Activated B cell treated with CpG ODN at 0.5 μM for 24 hours (primary cell): ENCODE measurements at regions not wholly inside any gene's neighbourhood (a gene's known extent, or its start where the extent isn't known, plus 50 kb on each side); places are given as distances from the start of the nearest gene placed in this dataset.

Experiments used
- ATAC-seq: fragments of 200-7000 bp; cut with Tn5 transposase; one replicate; pipeline ENCODE4 v1.10.0; 2021; ENCODE audit warnings: low read depth, mild to moderate bottlenecking, moderate library complexity
- CTCF ChIA-PET: fragments of 350-600 bp; sonication (Branson Sonifier 250); formaldehyde crosslinking; loops from one replicate; lab custom pipeline; 2021; ENCODE audit warnings: antibody characterized with exemption; lab: Charles Lee
- POLR2A ChIA-PET: fragments of 350-600 bp; sonication (Branson Sonifier 250); formaldehyde crosslinking; loops from one replicate; lab custom pipeline; 2021; ENCODE audit warnings: antibody characterized with exemption; lab: Charles Lee
- DNase-seq: peaks from one replicate; pipeline ENCODE4 v3.0.0; 2022
- H3K27ac Mint-ChIP-seq: one replicate; pipeline ENCODE4 v1.8.0; 2020; ENCODE audit warnings: mixed read lengths
- H3K27me3 Mint-ChIP-seq: one replicate; pipeline ENCODE4 v1.8.0; 2021; ENCODE audit warnings: mixed read lengths
- H3K36me3 Mint-ChIP-seq: one replicate; pipeline ENCODE4 v1.8.0; 2021; ENCODE audit warnings: low read depth, mixed read lengths
- H3K4me1 Mint-ChIP-seq: one replicate; pipeline ENCODE4 v1.8.0; 2021; ENCODE audit warnings: mixed read lengths
- H3K4me3 Mint-ChIP-seq: one replicate; pipeline ENCODE4 v1.8.0; 2020; ENCODE audit warnings: mild to moderate bottlenecking, mixed read lengths
- H3K9me3 Mint-ChIP-seq: one replicate; pipeline ENCODE4 v1.8.0; 2020; ENCODE audit warnings: mixed read lengths
- CTCF ChIP-seq: fragments of 200-600 bp; IDR thresholded peaks from one replicate; pipeline ENCODE4 v1.8.0; 2022; ENCODE audit warnings: antibody characterized with exemption, mild to moderate bottlenecking
- intact Hi-C: fragments of 100-400 bp; cut with micrococcal nuclease; formaldehyde crosslinking; loops from one replicate; pipeline ENCODE4 v1.15.1; 2024

GRCh38 chr6:156060013-156060412 lies 604.4 kb upstream of the NOX3 start:
- ATAC-seq (no peak), DNase-seq (no peak)
- Mint-ChIP-seq H3K9me3 (peaks cover 3% of the 10 kb centered on the region), H3K36me3 (no peaks in the 10 kb centered on the region), H3K4me1 (peaks cover 5% of the 10 kb centered on the region), H3K4me3 (no peak overlapping the region), H3K27me3 (no peaks in the 10 kb centered on the region), H3K27ac (no peak overlapping the region)
- CTCF ChIA-PET, result no interaction called here
- intact Hi-C loops, result no loop called here
- POLR2A ChIA-PET, result no interaction called here
- TF ChIP-seq CTCF, result no peak

GRCh38 chr6:156058356-156058755 lies 602.7 kb upstream of the NOX3 start:
- no peak for DNase-seq
- ATAC-seq, result no peak
- Mint-ChIP-seq H3K27me3 (no peaks in the 10 kb centered on the region), H3K9me3 (peaks cover 3% of the 10 kb centered on the region), H3K4me3 (no peak overlapping the region), H3K36me3 (no peaks in the 10 kb centered on the region), H3K27ac (no peak overlapping the region), H3K4me1 (peaks cover 5% of the 10 kb centered on the region)
- ChIA-PET CTCF (no interaction called here), POLR2A (no interaction called here)
- TF ChIP-seq CTCF, result no peak
- intact Hi-C loops, result no loop called here

- Mint-ChIP-seq H3K4me1 (peaks cover 5% of the 10 kb centered on the region), H3K36me3 (no peaks in the 10 kb centered on the region), H3K27me3 (no peaks in the 10 kb centered on the region), H3K9me3 (peaks cover 3% of the 10 kb centered on the region), H3K27ac (no peak overlapping the region), H3K4me3 (no peak overlapping the region)
- CTCF ChIA-PET, result no interaction called here
- ATAC-seq, result no peak
- TF ChIP-seq CTCF, result no peak
- POLR2A ChIA-PET, result no interaction called here
- no peak for DNase-seq
- intact Hi-C loops, result no loop called here
Observed at GRCh38 chr6:156057869-156058268, 602.2 kb upstream of the NOX3 start.

GRCh38 chr6:156056085-156056484 lies 600.4 kb upstream of the NOX3 start:
- Mint-ChIP-seq H3K27me3 (no peaks in the 10 kb centered on the region), H3K4me1 (peaks cover 5% of the 10 kb centered on the region), H3K36me3 (no peaks in the 10 kb centered on the region), H3K4me3 (no peak overlapping the region), H3K27ac (no peak overlapping the region), H3K9me3 (peaks cover 3% of the 10 kb centered on the region)
- ChIA-PET POLR2A (interaction anchor here (0.6 kb wide), 1 partner anchor 8 kb away, joined by 6 read pairs; no protein-coding TSS in a partner anchor), CTCF (no interaction called here)
- ATAC-seq, result no peak
- DNase-seq, result no peak
- intact Hi-C loops, result no loop called here
- no peak for TF ChIP-seq CTCF

DNA sequence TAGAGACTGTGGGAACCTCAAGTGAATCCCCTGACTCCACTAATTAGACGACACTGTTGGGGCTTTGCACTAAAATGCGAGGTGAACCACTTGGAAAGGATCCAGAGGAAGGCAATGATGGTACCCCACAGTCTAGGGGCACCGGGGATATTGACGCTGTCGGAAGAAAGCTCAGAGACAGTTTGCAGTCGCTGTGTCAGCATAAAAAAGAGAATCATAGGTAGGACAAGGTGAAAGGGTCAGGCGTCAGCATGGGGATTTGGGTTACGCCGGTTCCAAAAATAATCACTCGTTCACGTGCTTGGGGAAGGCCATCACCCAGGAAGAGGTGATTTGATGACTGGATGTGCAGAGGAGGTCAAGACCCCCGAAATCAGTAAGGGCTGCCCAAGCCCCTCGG lies 598.0 kb upstream of the NOX3 start:
- no peak overlapping the region for H3K4me3 Mint-ChIP-seq
- no peaks in the 10 kb centered on the region for H3K4me1 Mint-ChIP-seq
- CTCF ChIA-PET, result no interaction called here
- DNase-seq (no peak), ATAC-seq (no peak)
- POLR2A ChIA-PET, result no interaction called here
- no peaks in the 10 kb centered on the region for H3K36me3 Mint-ChIP-seq
- no peak for TF ChIP-seq CTCF
- H3K9me3 Mint-ChIP-seq, result peaks cover 6% of the 10 kb centered on the region
- no peaks in the 10 kb centered on the region for H3K27me3 Mint-ChIP-seq
- intact Hi-C loops, result no loop called here
- H3K27ac Mint-ChIP-seq, result no peak overlapping the region
